Stimulated activated CD8-positive, alpha-beta memory T cell treated with anti-CD3 and anti-CD28 coated beads, Interleukin-2, amount 100 ng/mL, for 1 hour (primary cell): ENCODE measurements at regions not wholly inside any gene's neighbourhood (a gene's known extent, or its start where the extent isn't known, plus 50 kb on each side); places are given as distances from the start of the nearest gene placed in this dataset.

ENCODE experiments used
- DNase-seq, 2 donors: peaks; one replicate each; pipeline ENCODE4 v3.0.0-alpha.2; 2020; ENCODE audit warnings: low read depth in 2 of 2

- no peak for DNase-seq
Observed at GRCh38 chr2:56707218-56707617, 523.4 kb downstream of the CCDC85A start.

- DNase-seq = no peak
Observed at GRCh38 chr2:56707650-56708049, 523.9 kb downstream of the CCDC85A start.

DNA sequence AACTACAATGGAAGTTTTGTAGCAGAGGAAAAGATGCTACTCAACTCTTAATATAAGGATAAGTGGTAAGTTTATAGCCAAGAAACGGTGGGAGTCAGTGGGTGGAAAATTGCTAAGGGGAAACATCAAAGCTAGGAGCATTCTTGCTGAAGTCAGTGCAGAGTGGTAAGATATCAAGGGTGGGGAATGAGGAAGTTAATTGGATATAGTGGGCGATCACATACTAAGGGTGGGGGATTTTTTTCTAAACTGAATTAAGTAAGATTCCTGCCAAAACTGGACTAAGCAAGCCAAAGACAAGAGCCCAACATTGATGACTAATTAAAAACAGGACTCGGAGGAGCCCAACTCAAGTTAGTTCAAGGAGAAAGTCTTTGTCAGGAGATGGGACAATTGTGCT, 525.4 kb downstream of the CCDC85A start:
- DNase-seq = no peak

- DNase-seq = no peak
Observed at GRCh38 chr2:56713161-56713676, 529.4 kb downstream of the CCDC85A start.

DNA sequence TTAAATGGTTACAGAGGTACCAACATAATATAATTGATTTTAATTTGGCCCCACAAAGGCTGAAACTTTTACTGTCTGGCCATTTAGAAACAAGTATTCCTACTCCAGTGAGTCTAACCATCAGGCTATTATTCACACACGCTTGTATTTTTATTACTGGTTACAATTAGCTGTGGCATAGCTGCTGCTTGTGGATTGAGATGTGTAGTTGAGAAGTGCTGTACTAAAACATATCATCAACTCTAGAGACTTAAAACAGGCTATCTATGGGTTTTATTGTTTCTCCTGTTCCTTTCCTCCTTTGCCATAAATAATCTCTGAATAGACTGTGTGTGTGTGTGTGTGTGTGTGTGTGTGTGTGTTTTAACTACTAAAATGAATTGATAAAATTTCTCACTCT, 530.2 kb downstream of the CCDC85A start:
- DNase-seq = no peak

- no peak for DNase-seq
Observed at GRCh38 chr2:56714400-56714799, 530.6 kb downstream of the CCDC85A start.

GRCh38 chr2:56715683-56716082, 531.9 kb downstream of the CCDC85A start:
- no peak for DNase-seq

- DNase-seq = no peak
Observed at GRCh38 chr2:56718413-56718812, 534.6 kb downstream of the CCDC85A start.

DNA sequence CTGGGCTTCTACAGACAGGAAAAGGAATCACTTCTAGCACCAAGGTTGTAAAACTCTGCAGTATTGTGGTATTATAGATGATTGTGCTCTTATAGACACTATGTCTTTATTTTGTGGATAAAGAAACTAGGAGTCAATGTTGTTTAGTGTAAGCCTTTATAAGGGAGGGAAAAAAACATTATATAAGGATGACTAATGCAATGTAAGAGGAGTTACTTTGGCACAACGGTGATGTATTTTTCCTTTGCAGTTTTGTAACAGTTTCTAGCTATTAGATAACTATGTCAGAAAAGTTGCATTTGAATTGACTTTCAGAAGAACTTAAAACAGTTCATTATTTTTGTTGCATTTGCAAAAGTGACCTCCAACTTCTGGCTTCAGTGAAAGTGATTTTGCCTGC, 545.4 kb downstream of the CCDC85A start:
- DNase-seq = no peak

DNA sequence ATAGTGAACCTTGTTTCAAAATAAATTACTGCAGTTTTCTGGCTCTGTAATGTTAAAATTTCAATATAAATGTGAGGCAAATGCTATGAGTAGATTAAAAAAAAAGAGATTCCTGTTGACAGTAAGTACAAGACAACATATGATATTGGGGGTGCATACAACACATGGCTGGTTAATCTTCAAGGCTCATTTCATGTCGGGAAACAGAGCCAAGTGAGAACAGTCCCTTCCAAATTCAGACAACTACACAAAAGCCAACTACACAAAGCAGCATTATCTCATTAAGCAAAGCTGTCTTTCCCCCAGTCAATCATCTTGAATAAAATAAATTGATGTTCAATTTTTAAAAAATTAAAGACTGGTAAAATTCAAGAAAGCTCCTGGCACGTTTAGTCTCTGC, 549.2 kb downstream of the CCDC85A start:
- DNase-seq = no peak

DNA sequence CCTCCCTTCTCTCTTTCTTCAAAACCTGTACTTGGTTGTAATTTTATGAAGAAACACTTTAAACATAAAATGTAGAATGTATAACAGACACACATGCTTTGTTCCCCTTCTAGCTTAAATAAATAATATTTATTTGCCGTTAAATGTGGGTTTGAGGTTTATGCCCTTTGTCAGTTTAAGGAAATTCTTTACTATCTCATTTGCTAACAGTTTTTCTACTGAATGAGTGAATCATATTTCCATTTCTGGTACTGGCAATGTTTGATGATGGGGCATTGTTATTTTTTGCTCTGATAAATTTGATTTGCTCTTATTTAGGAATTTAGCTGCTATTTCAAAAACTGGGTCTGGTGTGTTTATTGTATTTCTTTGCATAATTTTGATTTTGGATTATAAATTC, 555.6 kb downstream of the CCDC85A start:
- DNase-seq = no peak

DNA sequence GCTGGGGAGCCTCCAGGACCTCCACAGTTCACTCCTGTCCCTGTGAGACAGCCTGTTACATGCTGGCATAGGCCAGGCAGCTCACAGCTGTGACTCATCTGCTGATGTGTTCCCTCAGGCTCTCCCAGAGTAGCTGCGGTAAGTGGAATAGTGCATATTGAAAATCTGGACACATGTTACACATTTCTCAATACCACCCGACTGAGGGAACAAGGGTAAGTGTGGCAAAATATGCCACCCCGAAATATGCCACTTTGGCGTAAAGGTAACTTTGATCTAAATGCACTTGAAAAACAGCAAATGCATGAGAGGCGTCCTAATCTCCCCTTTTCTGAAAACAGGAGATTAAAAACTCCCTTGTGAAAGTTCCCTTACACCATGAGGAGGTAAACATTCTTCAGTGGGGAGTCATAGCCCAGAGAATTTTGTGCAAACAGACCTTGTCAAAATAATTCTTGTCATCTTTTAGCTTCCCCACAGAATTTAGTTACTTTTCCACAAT, 557.9 kb downstream of the CCDC85A start:
- DNase-seq = no peak

GRCh38 chr2:56743807-56744206, 560.0 kb downstream of the CCDC85A start:
- DNase-seq = no peak

DNA sequence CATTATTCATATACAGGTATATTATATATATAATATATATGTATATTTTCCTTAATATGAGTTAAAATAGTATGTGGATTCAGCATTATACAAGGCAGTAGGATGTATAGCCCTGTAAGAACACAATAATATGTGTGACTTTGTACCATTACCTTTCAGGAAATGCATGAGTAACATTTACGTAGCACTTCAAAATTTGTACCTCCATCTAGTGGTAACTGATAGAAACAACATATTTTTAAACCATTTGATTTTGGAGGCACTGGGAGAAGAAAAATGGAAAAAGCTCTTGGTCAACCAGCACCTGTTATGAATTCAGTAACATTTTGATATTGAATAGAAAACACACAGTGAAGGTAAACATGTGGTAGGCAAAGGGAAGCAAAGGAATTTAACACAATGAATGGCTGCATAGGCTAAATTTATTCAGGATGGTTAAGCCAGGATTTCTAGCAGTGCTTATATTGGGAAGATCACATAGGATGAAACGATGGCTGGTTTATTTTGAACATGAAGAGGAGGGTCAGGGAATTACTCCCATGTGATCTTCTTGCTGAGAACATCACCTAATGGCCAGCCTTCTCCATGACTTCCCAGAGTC, 565.5 kb downstream of the CCDC85A start:
- DNase-seq = no peak

- no peak for DNase-seq
Observed at GRCh38 chr2:56753182-56753581, 569.4 kb downstream of the CCDC85A start.

DNA sequence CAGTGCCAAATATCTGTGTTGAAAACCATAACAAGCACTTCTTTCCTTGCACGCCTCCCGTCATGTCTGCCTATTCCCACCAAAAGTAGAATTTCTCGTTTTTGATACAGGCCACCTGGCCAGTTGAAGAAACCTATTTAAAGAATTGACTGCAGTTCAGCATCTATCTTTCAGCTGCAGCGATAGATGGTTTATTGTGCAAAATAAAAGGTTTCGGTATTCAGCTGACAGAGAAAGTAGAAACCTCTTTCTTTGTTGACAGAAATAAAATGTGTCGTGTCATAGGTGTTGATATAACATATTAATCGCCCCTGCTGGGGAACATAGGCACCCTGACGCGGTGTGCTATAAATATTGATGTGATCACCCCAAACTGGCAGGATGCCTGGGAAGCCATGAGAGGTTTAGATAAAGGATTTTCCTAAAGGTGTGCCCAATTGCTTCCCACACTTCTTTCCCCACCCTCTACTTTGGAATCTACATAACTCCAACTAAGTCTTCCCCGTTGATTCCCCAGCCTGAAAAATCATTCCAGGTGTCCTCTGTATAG, 570.4 kb downstream of the CCDC85A start:
- DNase-seq = no peak

DNA sequence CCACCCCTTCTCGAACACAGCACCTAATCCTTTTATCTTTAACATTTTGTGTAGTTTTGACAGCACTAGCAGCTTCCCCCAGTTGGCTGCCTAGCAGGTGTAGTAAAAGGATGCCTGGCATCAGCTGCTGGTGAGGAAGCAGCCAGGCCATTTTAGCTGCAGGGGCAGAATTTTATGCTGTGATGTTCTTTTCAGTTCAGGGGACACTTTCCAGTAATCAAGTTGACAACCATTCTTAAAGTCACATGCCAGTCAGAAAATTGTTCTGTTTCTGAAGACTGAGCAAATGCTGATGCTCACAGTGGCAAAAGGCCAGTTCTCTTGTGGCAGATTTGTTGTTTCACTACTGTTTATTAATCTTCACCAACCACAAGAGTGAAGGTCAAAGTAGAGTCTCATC, 570.8 kb downstream of the CCDC85A start:
- DNase-seq = no peak

DNA sequence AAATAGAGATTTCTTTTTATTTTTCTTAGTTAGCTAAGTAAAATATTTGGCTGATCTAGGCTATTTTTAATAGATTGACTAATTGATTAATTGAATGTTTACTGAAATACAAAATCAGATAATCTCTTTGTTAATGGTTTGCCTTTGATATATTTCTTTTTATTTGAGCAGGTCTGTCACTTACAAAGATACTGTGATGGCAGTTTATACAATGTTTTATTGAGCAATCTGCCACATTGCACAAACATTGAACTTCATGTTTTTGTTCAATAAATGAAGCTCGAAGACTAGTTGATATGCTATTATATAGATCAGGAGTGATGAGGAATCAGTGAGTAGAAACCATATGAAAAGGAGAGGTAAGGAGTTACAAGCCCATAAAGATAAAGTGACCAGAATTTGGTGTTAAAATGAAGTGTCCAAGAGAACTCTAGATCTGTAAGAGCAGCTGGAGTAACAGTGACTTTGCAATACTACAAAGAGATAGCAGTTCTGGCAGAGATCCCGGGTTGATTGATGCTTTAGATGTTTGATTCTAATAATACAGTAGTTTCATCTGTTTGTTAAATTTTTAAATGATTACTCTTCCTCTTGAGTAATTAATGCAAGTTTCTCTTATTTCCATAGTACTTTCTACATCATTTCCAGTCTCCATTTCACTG, 574.2 kb downstream of the CCDC85A start:
- no peak for DNase-seq

GRCh38 chr2:56763683-56764082, 579.9 kb downstream of the CCDC85A start:
- DNase-seq = no peak

DNA sequence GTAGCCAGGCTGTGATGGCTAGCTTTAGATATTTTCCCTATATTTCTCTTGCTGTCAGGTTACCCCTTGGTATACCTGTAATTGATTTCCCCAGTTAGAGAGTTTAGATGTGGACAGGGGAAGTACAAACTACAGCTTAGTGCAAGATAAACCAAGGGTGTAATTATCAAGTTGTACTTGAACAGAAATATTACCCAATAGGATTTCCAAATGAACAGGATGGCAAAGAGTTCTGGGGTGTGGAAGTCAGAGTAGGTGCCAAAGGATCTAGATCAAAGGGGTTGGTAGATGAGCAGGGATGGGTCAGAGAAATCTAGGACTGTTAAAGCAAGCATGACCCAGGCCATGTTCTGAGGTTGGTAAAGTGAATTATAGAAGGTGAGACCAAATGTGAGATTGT, 585.2 kb downstream of the CCDC85A start:
- no peak for DNase-seq

DNA sequence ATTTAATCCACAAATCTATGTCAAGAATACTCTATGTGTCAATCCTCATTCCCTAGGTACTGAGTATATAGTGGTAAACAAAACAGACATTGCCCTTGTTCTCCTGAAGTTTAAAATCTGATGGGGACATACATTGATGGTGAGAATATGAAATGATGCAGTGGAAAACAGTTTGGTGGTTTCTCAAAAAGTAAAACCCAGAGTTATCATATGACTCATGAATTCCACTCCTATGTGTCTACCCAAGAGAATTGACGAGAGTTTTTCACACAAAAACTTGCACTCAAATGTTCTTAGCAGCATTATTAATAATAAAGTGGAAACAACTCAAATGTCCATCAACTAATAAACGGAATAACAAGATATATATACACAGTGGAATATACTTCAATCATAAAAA, 586.7 kb downstream of the CCDC85A start:
- no peak for DNase-seq

GRCh38 chr2:56784046-56784445, 600.3 kb downstream of the CCDC85A start:
- DNase-seq = no peak

- no peak for DNase-seq
Observed at GRCh38 chr2:56801214-56801613, 617.4 kb downstream of the CCDC85A start.
